ENCODE measurements at regions not wholly inside any gene's neighbourhood (a gene's known extent, or its start where the extent isn't known, plus 50 kb on each side); places are given as distances from the start of the nearest gene placed in this dataset.

- H3K36me3 ChIP-seq (replicated peaks; ENCODE audit: control insufficient read depth, insufficient read depth, low read length): no peaks in the 10 kb centered on the region
- no peaks in the 10 kb centered on the region for H3K27me3 ChIP-seq (ENCODE audit: control insufficient read depth, insufficient read depth, low read length)
- no peak overlapping the region for H3K4me3 ChIP-seq (ENCODE audit: insufficient read depth, low read depth, low read length)
- no peak for DNase-seq
Observed at GRCh38 chr4:111864066-111864465, 281.2 kb upstream of the FAM241A start.

DNA sequence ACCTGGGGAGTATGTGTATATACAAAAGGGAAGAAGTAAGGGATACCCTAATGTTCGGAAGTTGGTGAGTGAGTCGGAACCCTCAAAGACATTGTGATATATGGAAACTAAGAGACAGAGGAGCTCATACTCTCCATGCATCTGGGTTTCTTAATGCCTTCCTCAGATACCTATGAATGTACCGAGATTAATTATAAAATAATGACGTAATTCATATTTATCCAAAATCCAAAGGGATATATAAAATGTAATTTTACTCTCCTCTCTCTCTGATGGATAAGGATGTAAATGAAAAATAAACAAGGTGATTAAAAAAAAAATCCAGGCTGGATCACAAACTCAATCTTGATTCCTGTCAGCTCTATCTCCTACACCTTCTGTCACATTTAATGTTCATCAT, 275.9 kb upstream of the FAM241A start:
- H3K36me3 ChIP-seq (replicated peaks; ENCODE audit: control insufficient read depth, insufficient read depth, low read length): no peaks in the 10 kb centered on the region
- DNase-seq: no peak
- no peaks in the 10 kb centered on the region for H3K27me3 ChIP-seq (ENCODE audit: control insufficient read depth, insufficient read depth, low read length)
- no peak overlapping the region for H3K4me3 ChIP-seq (ENCODE audit: insufficient read depth, low read depth, low read length)

GRCh38 chr4:111871802-111872201, 273.5 kb upstream of the FAM241A start:
- H3K27me3 ChIP-seq (ENCODE audit: control insufficient read depth, insufficient read depth, low read length): no peaks in the 10 kb centered on the region
- H3K4me3 ChIP-seq (ENCODE audit: insufficient read depth, low read depth, low read length): no peak overlapping the region
- H3K36me3 ChIP-seq (replicated peaks; ENCODE audit: control insufficient read depth, insufficient read depth, low read length): no peaks in the 10 kb centered on the region
- no peak for DNase-seq

DNA sequence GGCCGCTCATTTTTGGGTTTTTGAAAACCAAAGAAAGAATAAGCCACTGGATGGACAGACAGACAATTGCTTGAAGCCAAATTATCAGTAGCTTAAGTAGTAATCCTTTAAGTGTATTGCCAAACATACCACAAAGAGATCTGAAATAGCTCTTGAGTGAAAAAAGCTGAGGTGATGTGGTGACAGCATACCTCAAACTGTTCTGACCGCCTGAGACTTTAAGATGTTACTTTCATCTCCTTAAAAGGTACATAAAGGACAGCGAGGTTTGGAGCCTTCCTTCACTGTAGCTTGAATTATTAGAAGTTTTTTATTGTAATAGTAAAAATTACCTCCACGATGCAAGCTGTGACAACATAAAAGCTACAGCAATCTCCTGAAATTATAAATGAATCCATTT, 271.5 kb upstream of the FAM241A start:
- H3K36me3 ChIP-seq (replicated peaks; ENCODE audit: control insufficient read depth, insufficient read depth, low read length): no peaks in the 10 kb centered on the region
- H3K4me3 ChIP-seq (ENCODE audit: insufficient read depth, low read depth, low read length): no peak overlapping the region
- H3K27me3 ChIP-seq (ENCODE audit: control insufficient read depth, insufficient read depth, low read length): no peaks in the 10 kb centered on the region
- no peak for DNase-seq

DNA sequence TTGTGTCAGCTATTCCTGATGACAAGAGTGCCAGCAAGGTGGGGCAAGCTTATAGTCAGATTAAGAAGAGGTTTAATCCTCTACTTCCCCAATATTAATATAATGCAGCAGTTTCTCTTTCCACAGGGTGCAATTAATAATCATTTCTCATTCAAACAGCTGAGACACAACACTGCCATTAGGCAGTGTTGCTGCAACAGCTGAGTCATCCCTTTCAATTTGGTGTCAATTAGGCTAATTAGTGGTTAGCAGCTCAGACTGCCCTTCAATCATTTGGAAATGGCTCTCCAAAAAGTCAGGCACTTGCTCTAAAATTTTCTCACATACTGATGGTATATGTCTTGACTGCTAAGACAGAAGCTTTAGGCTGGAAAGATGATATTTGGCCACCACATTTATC, 265.7 kb upstream of the FAM241A start:
- H3K27me3 ChIP-seq (ENCODE audit: control insufficient read depth, insufficient read depth, low read length): no peaks in the 10 kb centered on the region
- no peak overlapping the region for H3K4me3 ChIP-seq (ENCODE audit: insufficient read depth, low read depth, low read length)
- DNase-seq: no peak
- no peaks in the 10 kb centered on the region for H3K36me3 ChIP-seq (replicated peaks; ENCODE audit: control insufficient read depth, insufficient read depth, low read length)

DNA sequence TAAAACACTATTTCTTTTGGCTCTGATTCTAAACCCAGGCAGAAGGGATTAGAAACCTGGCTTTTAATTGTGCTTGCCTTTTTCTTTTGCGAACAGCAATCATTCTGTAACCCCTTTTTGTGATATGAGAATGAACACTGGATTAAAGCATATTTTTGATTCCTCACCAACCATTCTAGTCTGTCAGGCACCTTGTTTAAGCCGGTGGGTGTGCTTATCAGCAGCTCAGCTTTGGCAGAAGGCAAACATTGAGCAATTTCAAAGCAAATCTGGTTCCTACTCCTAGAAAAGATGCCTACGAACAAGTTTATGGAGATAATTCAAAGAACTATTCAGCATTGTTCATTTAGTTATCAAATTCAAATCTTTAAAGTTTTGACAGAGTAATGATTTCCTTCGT, 265.1 kb upstream of the FAM241A start:
- H3K4me3 ChIP-seq (ENCODE audit: insufficient read depth, low read depth, low read length): no peak overlapping the region
- DNase-seq: no peak
- H3K27me3 ChIP-seq (ENCODE audit: control insufficient read depth, insufficient read depth, low read length): no peaks in the 10 kb centered on the region; the same call in 1 of the 2 replicates
- H3K36me3 ChIP-seq (replicated peaks; ENCODE audit: control insufficient read depth, insufficient read depth, low read length): no peaks in the 10 kb centered on the region

DNA sequence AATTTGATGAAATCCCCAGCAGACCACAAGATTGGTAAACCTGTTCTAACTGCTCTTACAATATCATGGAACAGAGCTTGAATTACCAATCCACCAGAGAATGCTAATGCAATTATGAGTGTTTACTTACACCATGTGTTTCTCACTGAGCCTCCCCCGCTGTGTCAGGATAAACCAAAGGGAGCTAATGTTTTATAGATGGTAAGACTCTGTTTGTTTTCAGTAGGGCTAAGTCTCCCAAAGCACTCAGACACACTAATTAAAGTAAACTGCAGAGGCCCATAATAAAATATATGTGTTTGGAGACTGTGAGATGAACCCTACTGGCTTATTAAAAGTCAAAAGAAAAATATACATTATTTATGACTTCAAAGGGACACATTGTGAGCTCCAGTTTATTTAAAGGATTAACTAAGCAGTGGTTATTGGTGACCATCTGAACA, 261.7 kb upstream of the FAM241A start:
- Histone ChIP-seq H3K4me3 (ENCODE audit: insufficient read depth, low read depth, low read length) (no peak overlapping the region), H3K27me3 (ENCODE audit: control insufficient read depth, insufficient read depth, low read length) (no peaks in the 10 kb centered on the region; the same call in 1 of the 2 replicates), H3K36me3 (replicated peaks; ENCODE audit: control insufficient read depth, insufficient read depth, low read length) (no peaks in the 10 kb centered on the region)
- no peak for DNase-seq

DNA sequence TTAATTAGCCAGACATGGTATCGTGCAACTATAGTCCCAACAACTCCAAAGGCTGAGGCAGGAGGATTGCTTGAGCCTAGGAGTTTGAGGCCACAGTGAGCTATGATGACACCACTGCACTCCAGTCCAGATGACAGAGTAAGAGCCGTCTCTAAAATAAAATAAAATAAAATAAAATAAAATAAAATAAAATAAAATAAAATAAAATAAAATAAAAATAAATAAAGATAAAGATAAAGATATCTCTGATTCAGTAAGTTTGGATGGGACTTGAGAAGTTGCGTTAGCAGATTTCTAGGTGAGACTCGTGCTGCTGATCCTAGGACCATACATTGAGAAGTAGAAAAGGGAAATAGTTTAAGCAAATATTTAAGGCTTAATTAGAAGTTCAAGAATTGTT, 254.8 kb upstream of the FAM241A start:
- Histone ChIP-seq H3K36me3 (replicated peaks; ENCODE audit: control insufficient read depth, insufficient read depth, low read length) (no peaks in the 10 kb centered on the region), H3K27me3 (ENCODE audit: control insufficient read depth, insufficient read depth, low read length) (no peaks in the 10 kb centered on the region), H3K4me3 (ENCODE audit: insufficient read depth, low read depth, low read length) (no peak overlapping the region)
- DNase-seq: no peak

DNA sequence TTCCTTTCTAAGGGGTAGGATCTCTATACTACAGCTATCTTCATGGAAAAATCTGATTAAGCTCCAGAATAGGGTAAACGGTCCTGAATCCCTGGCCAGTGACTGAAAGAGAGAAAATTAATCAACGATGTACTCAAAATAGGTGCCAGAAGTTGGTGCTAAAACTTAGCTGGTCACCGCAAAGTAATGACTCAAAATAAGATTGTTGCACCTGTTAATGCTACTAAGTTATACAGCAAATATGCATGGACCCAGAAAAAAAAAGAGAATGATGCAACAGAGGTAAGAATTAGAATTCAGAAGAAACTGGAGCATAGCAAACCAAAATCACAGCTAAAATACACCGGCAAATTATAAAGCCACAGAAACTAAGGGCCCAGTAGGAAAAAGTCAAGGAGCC, 239.7 kb upstream of the FAM241A start:
- Histone ChIP-seq H3K36me3 (replicated peaks; ENCODE audit: control insufficient read depth, insufficient read depth, low read length) (no peaks in the 10 kb centered on the region), H3K27me3 (ENCODE audit: control insufficient read depth, insufficient read depth, low read length) (no peaks in the 10 kb centered on the region), H3K4me3 (ENCODE audit: insufficient read depth, low read depth, low read length) (no peak overlapping the region)
- no peak for DNase-seq

DNA sequence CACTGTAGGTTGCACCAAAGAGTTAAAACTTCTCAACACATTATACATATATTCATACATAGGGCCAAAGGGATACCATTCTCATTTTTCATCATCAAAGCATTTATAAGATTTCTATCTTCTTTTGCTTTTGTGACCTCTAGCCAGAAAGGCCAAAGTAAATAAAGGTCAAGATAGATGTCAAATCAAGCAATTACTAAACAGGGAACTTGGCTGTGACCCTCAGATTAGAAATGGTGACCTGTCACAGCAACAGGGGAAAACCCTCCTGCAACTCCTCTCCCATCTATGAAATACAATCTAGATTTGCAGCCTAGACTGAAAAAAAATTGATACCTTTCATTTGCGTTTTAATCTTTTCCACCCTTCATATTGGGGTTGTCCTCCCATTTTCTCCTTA, 225.6 kb upstream of the FAM241A start:
- H3K4me3 ChIP-seq (ENCODE audit: insufficient read depth, low read depth, low read length): no peak overlapping the region
- DNase-seq: no peak
- H3K36me3 ChIP-seq (replicated peaks; ENCODE audit: control insufficient read depth, insufficient read depth, low read length): no peaks in the 10 kb centered on the region
- no peaks in the 10 kb centered on the region for H3K27me3 ChIP-seq (ENCODE audit: control insufficient read depth, insufficient read depth, low read length)

GRCh38 chr4:111921714-111922113, 223.5 kb upstream of the FAM241A start:
- Histone ChIP-seq H3K27me3 (ENCODE audit: control insufficient read depth, insufficient read depth, low read length) (no peaks in the 10 kb centered on the region), H3K36me3 (replicated peaks; ENCODE audit: control insufficient read depth, insufficient read depth, low read length) (no peaks in the 10 kb centered on the region), H3K4me3 (ENCODE audit: insufficient read depth, low read depth, low read length) (no peak overlapping the region)
- no peak for DNase-seq

GRCh38 chr4:111923786-111924185, 221.5 kb upstream of the FAM241A start:
- no peak for DNase-seq
- no peaks in the 10 kb centered on the region for H3K36me3 ChIP-seq (replicated peaks; ENCODE audit: control insufficient read depth, insufficient read depth, low read length)

GRCh38 chr4:111924696-111925095, 220.6 kb upstream of the FAM241A start:
- H3K27me3 ChIP-seq (ENCODE audit: control insufficient read depth, insufficient read depth, low read length): no peaks in the 10 kb centered on the region
- no peak overlapping the region for H3K4me3 ChIP-seq (ENCODE audit: insufficient read depth, low read depth, low read length)
- no peaks in the 10 kb centered on the region for H3K36me3 ChIP-seq (replicated peaks; ENCODE audit: control insufficient read depth, insufficient read depth, low read length)
- DNase-seq: no peak

More at GRCh38 chr4:111923786-111924185, 221.5 kb upstream of the FAM241A start:
- H3K4me3 ChIP-seq (ENCODE audit: insufficient read depth, low read depth, low read length): no peak overlapping the region
- H3K27me3 ChIP-seq (ENCODE audit: control insufficient read depth, insufficient read depth, low read length): no peaks in the 10 kb centered on the region

- no peak for DNase-seq
- H3K36me3 ChIP-seq (replicated peaks; ENCODE audit: control insufficient read depth, insufficient read depth, low read length): no peaks in the 10 kb centered on the region
- H3K27me3 ChIP-seq (ENCODE audit: control insufficient read depth, insufficient read depth, low read length): no peaks in the 10 kb centered on the region
- H3K4me3 ChIP-seq (ENCODE audit: insufficient read depth, low read depth, low read length): no peak overlapping the region
Observed at GRCh38 chr4:111930659-111931058, 214.6 kb upstream of the FAM241A start.

DNA sequence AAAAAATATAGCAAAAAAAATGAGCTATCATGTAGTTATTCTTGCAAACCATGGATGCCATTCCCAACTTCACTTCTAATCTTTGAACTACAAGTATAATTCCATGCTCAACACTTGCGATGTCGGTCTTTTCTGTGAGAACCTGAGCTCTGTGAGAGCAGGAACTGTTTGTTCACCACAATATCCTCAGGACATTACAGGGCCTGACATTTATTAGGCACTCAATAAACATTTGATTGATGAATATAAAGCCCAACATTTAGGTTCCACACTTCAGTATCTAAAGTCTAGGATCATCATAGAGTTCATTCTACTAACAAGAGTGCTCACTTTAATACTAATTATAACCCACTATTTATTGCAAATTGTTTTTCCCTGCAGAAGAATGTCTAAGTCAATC, 211.6 kb upstream of the FAM241A start:
- H3K36me3 ChIP-seq (replicated peaks; ENCODE audit: control insufficient read depth, insufficient read depth, low read length): no peaks in the 10 kb centered on the region
- no peak for DNase-seq
- H3K27me3 ChIP-seq (ENCODE audit: control insufficient read depth, insufficient read depth, low read length): no peaks in the 10 kb centered on the region
- no peak overlapping the region for H3K4me3 ChIP-seq (ENCODE audit: insufficient read depth, low read depth, low read length)

DNA sequence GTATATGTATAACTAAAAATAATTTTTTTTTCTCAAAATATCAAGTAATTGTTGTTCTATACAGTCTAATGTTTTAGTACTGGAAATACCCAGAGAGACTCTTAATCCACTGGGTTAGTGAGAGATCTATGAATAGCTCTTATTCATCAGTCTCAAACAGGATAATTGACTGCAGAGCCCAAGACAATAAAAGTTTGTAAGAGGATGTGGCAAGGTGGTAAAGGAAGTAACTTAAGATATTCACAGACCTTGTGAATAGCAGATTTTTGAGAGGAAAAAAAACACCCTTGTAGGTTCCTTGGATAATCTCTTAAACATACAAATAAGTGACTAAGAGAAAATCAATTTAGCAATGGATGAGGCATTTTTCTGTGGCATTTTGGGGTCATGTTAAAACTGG, 210.9 kb upstream of the FAM241A start:
- Histone ChIP-seq H3K4me3 (ENCODE audit: insufficient read depth, low read depth, low read length) (no peak overlapping the region), H3K27me3 (ENCODE audit: control insufficient read depth, insufficient read depth, low read length) (no peaks in the 10 kb centered on the region), H3K36me3 (replicated peaks; ENCODE audit: control insufficient read depth, insufficient read depth, low read length) (no peaks in the 10 kb centered on the region)
- DNase-seq: no peak
